B cell (primary cell): ENCODE measurements at regions not wholly inside any gene's neighbourhood (a gene's known extent, or its start where the extent isn't known, plus 50 kb on each side); places are given as distances from the start of the nearest gene placed in this dataset.

Experiments
- ATAC-seq: fragments of 200-7000 bp; cut with Tn5 transposase; one replicate; pipeline ENCODE4 v1.10.0; 2021; ENCODE audit warnings: low read depth, mild to moderate bottlenecking, moderate number of reproducible peaks, moderate library complexity
- CTCF ChIA-PET: fragments of 350-600 bp; sonication (Branson Sonifier 250); formaldehyde crosslinking; loops from one replicate; lab custom pipeline; 2021; ENCODE audit warnings: antibody characterized with exemption, inconsistent platforms; lab: Charles Lee
- POLR2A ChIA-PET: fragments of 350-600 bp; sonication (Branson Sonifier 250); formaldehyde crosslinking; loops from one replicate; lab custom pipeline; 2021; ENCODE audit warnings: antibody characterized with exemption; lab: Charles Lee
- DNase-seq: peaks from one replicate; pipeline ENCODE4 v3.0.0; 2013
- H2AFZ ChIP-seq: 2 replicates; pipeline ENCODE4 v1.6.1; 2012; ENCODE audit warnings: mild to moderate bottlenecking, low read depth, low read length; ENCODE audit not compliant: insufficient read depth, poor library complexity, severe bottlenecking
- H3K27ac ChIP-seq, 2 donors: 1 replicate in 1 of 2; 2 replicates in 1 of 2; pipeline ENCODE4 v1.5.1; 2012 to 2013; ENCODE audit warnings: low read length in 2 of 2, mild to moderate bottlenecking in 2 of 2, moderate library complexity in 1 of 2
- H3K27me3 ChIP-seq, 4 experiments: fragments of 200-600 bp in 1 of 4; sonication (generic) in 1 of 4; replicated peaks in 1 of 4; 1 replicate in 2 of 4; 2 replicates in 2 of 4; pipeline versions ENCODE4 v1.6.1 to v1.7.0; 2013 to 2016; ENCODE audit warnings: low read length in 3 of 4, mild to moderate bottlenecking in 2 of 4, mixed read lengths in 1 of 4, moderate library complexity in 1 of 4; ENCODE audit not compliant: insufficient read depth in 4 of 4, control insufficient read depth in 3 of 4; ENCODE audit errors: control extremely low read depth in 1 of 4
- H3K36me3 ChIP-seq, 2 experiments: replicated peaks in 1 of 2; 1 replicate in 1 of 2; 2 replicates in 1 of 2; pipeline versions ENCODE4 v1.6.1 to v1.7.1; 2013; ENCODE audit warnings: low read length in 1 of 2; ENCODE audit not compliant: insufficient read depth in 2 of 2, control insufficient read depth in 1 of 2; ENCODE audit errors: control extremely low read depth in 1 of 2, extremely low read depth in 1 of 2
- H3K4me1 ChIP-seq, 2 donors: fragments of 200-600 bp in 1 of 2; sonication (generic) in 1 of 2; 1 replicate in 1 of 2; 2 replicates in 1 of 2; pipeline versions ENCODE4 v1.5.1 to v1.6.1; 2013 to 2017; ENCODE audit warnings: low read length in 2 of 2; ENCODE audit not compliant: control insufficient read depth in 2 of 2, insufficient read depth in 2 of 2
- H3K4me2 ChIP-seq: replicated peaks from 2 replicates; pipeline ENCODE3; 2012; ENCODE audit warnings: mild to moderate bottlenecking, low read depth, low read length; ENCODE audit not compliant: poor library complexity, severe bottlenecking
- H3K4me3 ChIP-seq, 5 experiments: fragments of 200-600 bp in 1 of 5; sonication (generic) in 1 of 5; 1 replicate in 3 of 5; 2 replicates in 2 of 5; pipeline versions ENCODE4 v1.5.1 to v1.7.0; 2011 to 2016; ENCODE audit warnings: low read length in 4 of 5, mild to moderate bottlenecking in 4 of 5, low read depth in 2 of 5, control low read depth in 1 of 5, moderate library complexity in 1 of 5; ENCODE audit not compliant: insufficient read depth in 1 of 5; ENCODE audit errors: control extremely low read depth in 1 of 5, extremely low read depth in 1 of 5
- H3K79me2 ChIP-seq: fragments of 200-600 bp; sonication (generic); one replicate; pipeline ENCODE4 v1.6.0; 2016; ENCODE audit warnings: low read length; ENCODE audit not compliant: control insufficient read depth, insufficient read depth
- H3K9ac ChIP-seq: fragments of 200-600 bp; sonication (generic); 2 replicates; pipeline ENCODE4 v1.6.1; 2017; ENCODE audit warnings: mild to moderate bottlenecking, low read length, moderate library complexity
- H3K9me3 ChIP-seq, 3 donors: one replicate each; pipeline versions ENCODE4 v1.6.1 to v1.7.1; 2013; ENCODE audit warnings: low read length in 2 of 3; ENCODE audit not compliant: control insufficient read depth in 2 of 3, insufficient read depth in 1 of 3; ENCODE audit errors: control extremely low read depth in 1 of 3
- H4K20me1 ChIP-seq: 2 replicates; pipeline ENCODE4 v1.6.0; 2012; ENCODE audit warnings: mild to moderate bottlenecking, low read length; ENCODE audit not compliant: insufficient read depth, control insufficient read depth, poor library complexity, severe bottlenecking
- H3K27ac Mint-ChIP-seq: one replicate; pipeline ENCODE4 v1.8.0; 2021; ENCODE audit warnings: mixed read lengths
- H3K27me3 Mint-ChIP-seq: one replicate; pipeline ENCODE4 v1.8.0; 2021; ENCODE audit warnings: mixed read lengths
- H3K4me1 Mint-ChIP-seq: one replicate; pipeline ENCODE4 v1.8.0; 2021; ENCODE audit warnings: mixed read lengths
- H3K4me3 Mint-ChIP-seq: one replicate; pipeline ENCODE4 v1.8.0; 2021; ENCODE audit warnings: mixed read lengths
- H3K9me3 Mint-ChIP-seq: one replicate; pipeline ENCODE4 v1.8.0; 2022; ENCODE audit warnings: mixed read lengths; ENCODE audit not compliant: insufficient read depth
- CTCF ChIP-seq: fragments of 200-600 bp; IDR thresholded peaks from one replicate; pipeline ENCODE4 v1.8.0; 2022; ENCODE audit warnings: antibody characterized with exemption, mild to moderate bottlenecking
- EZH2 ChIP-seq: IDR thresholded peaks from 2 replicates; pipeline ENCODE4 v1.6.1; 2012; ENCODE audit warnings: borderline replicate concordance, low read depth, mild to moderate bottlenecking, moderate library complexity, low read length; ENCODE audit not compliant: insufficient read depth, poor library complexity, severe bottlenecking
- WGBS: methylation state at CpG from one replicate; pipeline ENCODE4 v1.1.5; 2013; ENCODE audit warnings: missing lambda C conversion rate; ENCODE audit not compliant: insufficient coverage; 5-methylcytosine and 5-hydroxymethylcytosine counted together
- intact Hi-C: fragments of 100-400 bp; cut with micrococcal nuclease; formaldehyde crosslinking; loops from one replicate; pipeline ENCODE4 v1.10.0; 2022

GRCh38 chrY:15162211-15162610 lies 637.9 kb downstream of the NLGN4Y start:
- no peak overlapping the region for H3K4me3 Mint-ChIP-seq
- CTCF ChIA-PET = no interaction called here
- POLR2A ChIA-PET = no interaction called here
- Histone ChIP-seq H3K4me2 (no peak overlapping the region), H4K20me1 (no peaks in the 10 kb centered on the region), H3K4me1 (no peaks in the 10 kb centered on the region), H3K9me3 (no peaks in the 10 kb centered on the region), H3K9ac (no peak overlapping the region), H3K4me3 (no peak overlapping the region), H3K27me3 (no peaks in the 10 kb centered on the region), H3K27ac (no peak overlapping the region), H3K36me3 (no peaks in the 10 kb centered on the region), H2AFZ (no peak overlapping the region), H3K79me2 (no peaks in the 10 kb centered on the region)
- no peak overlapping the region for H3K27ac Mint-ChIP-seq
- TF ChIP-seq EZH2 (no peak), CTCF (no peak)
- WGBS = no CpG with 5 or more reads among the region's 2 CpGs
- DNase-seq = no peak
- no peaks in the 10 kb centered on the region for H3K27me3 Mint-ChIP-seq
- intact Hi-C loops = no loop called here
- H3K4me1 Mint-ChIP-seq = no peaks in the 10 kb centered on the region
- no peak for ATAC-seq
- H3K9me3 Mint-ChIP-seq = no peaks in the 10 kb centered on the region

GRCh38 chrY:15179890-15180289 lies 655.6 kb downstream of the NLGN4Y start:
- Histone ChIP-seq H3K27me3 (no peaks in the 10 kb centered on the region), H3K27ac (no peak overlapping the region), H3K36me3 (no peaks in the 10 kb centered on the region), H3K4me3 (no peak overlapping the region), H3K79me2 (no peaks in the 10 kb centered on the region), H4K20me1 (no peaks in the 10 kb centered on the region), H3K4me1 (no peaks in the 10 kb centered on the region), H3K9ac (no peak overlapping the region), H3K4me2 (no peak overlapping the region), H2AFZ (no peak overlapping the region), H3K9me3 (no peaks in the 10 kb centered on the region)
- TF ChIP-seq CTCF (no peak), EZH2 (no peak)
- DNase-seq (no peak), ATAC-seq (no peak)
- H3K4me1 Mint-ChIP-seq = no peaks in the 10 kb centered on the region
- no peak overlapping the region for H3K27ac Mint-ChIP-seq
- H3K9me3 Mint-ChIP-seq = no peaks in the 10 kb centered on the region
- CTCF ChIA-PET = no interaction called here
- H3K4me3 Mint-ChIP-seq = no peak overlapping the region
- intact Hi-C loops = no loop called here
- POLR2A ChIA-PET = no interaction called here
- no peaks in the 10 kb centered on the region for H3K27me3 Mint-ChIP-seq
- no CpG with 5 or more reads among the region's 2 CpGs for WGBS
